PC-9 (cell line): ENCODE measurements at regions not wholly inside any gene's neighbourhood (a gene's known extent, or its start where the extent isn't known, plus 50 kb on each side); places are given as distances from the start of the nearest gene placed in this dataset.

Experiments used
- BruUV-seq: library from RNA; stranded (reverse); fragments of 400-500 nt; replicated peaks from 2 replicates; lab custom pipeline; 2021; lab: Mats Ljungman, UMichigan
- CTCF ChIA-PET: fragments of 300-600 bp; sonication (Branson Sonifier 250); formaldehyde crosslinking; loops from one replicate; lab custom pipeline; 2022; ENCODE audit warnings: antibody characterized with exemption; lab: Charles Lee
- POLR2A ChIA-PET: fragments of 300-600 bp; sonication (Branson Sonifier 250); formaldehyde crosslinking; loops from one replicate; lab custom pipeline; 2022; ENCODE audit warnings: antibody characterized with exemption; ENCODE audit not compliant: unreplicated experiment; lab: Charles Lee
- DNase-seq, 2 experiments: peaks; one replicate each; pipeline versions ENCODE4 v3.0.0 to v3.0.0-alpha.2; 2015 to 2022; ENCODE audit warnings: mixed read lengths in 1 of 2
- H2AFZ ChIP-seq: fragments of 200-600 bp; sonication (generic); 2 replicates; pipeline ENCODE4 v1.8.1; 2017; ENCODE audit warnings: antibody characterized with exemption
- H3F3A ChIP-seq: fragments of 200-600 bp; sonication (generic); 2 replicates; pipeline ENCODE4 v1.8.1; 2017; ENCODE audit warnings: antibody characterized with exemption, mild to moderate bottlenecking, low read depth; ENCODE audit not compliant: insufficient read depth
- H3K27ac ChIP-seq: fragments of 200-600 bp; sonication (generic); 2 replicates; pipeline ENCODE4 v1.6.1; 2016; ENCODE audit warnings: mixed run types
- H3K27me3 ChIP-seq: fragments of 200-600 bp; sonication (generic); 2 replicates; pipeline ENCODE4 v1.6.1; 2016; ENCODE audit warnings: low read depth, mixed run types; ENCODE audit not compliant: insufficient read depth
- H3K36me3 ChIP-seq: fragments of 200-600 bp; sonication (generic); 2 replicates; pipeline ENCODE4 v1.6.1; 2016; ENCODE audit warnings: low read depth, mixed run types
- H3K4me1 ChIP-seq: fragments of 200-600 bp; sonication (generic); replicated peaks from 2 replicates; pipeline ENCODE4 v1.6.1; 2016; ENCODE audit warnings: mixed run types; ENCODE audit not compliant: insufficient read depth
- H3K4me2 ChIP-seq: fragments of 200-600 bp; sonication (generic); 2 replicates; pipeline ENCODE4 v1.6.1; 2017; ENCODE audit warnings: mixed run types
- H3K4me3 ChIP-seq: fragments of 200-600 bp; sonication (generic); 2 replicates; pipeline ENCODE4 v1.6.1; 2016; ENCODE audit warnings: mixed run types
- H3K79me2 ChIP-seq: fragments of 200-600 bp; sonication (generic); 2 replicates; pipeline ENCODE4 v1.6.1; 2017; ENCODE audit warnings: low read depth, mixed run types
- H3K9me2 ChIP-seq: fragments of 200-600 bp; sonication (generic); 2 replicates; pipeline ENCODE4 v1.8.1; 2017; ENCODE audit warnings: mild to moderate bottlenecking; ENCODE audit not compliant: insufficient read depth
- H3K9me3 ChIP-seq: fragments of 200-600 bp; sonication (generic); 2 replicates; pipeline ENCODE4 v1.8.1; 2016; ENCODE audit warnings: low read depth; ENCODE audit not compliant: insufficient read depth
- H4K20me1 ChIP-seq: fragments of 200-600 bp; sonication (generic); 2 replicates; pipeline ENCODE4 v1.8.1; 2017; ENCODE audit not compliant: insufficient read depth
- CTCF ChIP-seq: fragments of 200-600 bp; sonication (generic); conservative IDR thresholded peaks from 2 replicates; pipeline ENCODE4 v1.6.1; 2017; ENCODE audit warnings: mixed run types, antibody characterized with exemption, mild to moderate bottlenecking, moderate library complexity
- EZH2 ChIP-seq: fragments of 200-600 bp; sonication (generic); IDR thresholded peaks from 2 replicates; pipeline ENCODE4 v1.8.0; 2017; ENCODE audit warnings: antibody characterized with exemption, low read depth
- intact Hi-C: fragments of 100-400 bp; cut with micrococcal nuclease; formaldehyde crosslinking; loops from one replicate; pipeline ENCODE4 v1.10.0; 2022; ENCODE audit not compliant: unreplicated experiment

- H4K20me1 ChIP-seq = no peaks in the 10 kb centered on the region
- no peaks in the 10 kb centered on the region for H3K36me3 ChIP-seq
- no peak overlapping the region for H2AFZ ChIP-seq
- no peaks in the 10 kb centered on the region for H3K79me2 ChIP-seq
- intact Hi-C loops = no loop called here
- no TSS peak for BruUV-seq
- no peaks in the 10 kb centered on the region for H3K9me2 ChIP-seq
- ChIA-PET CTCF (no interaction called here), POLR2A (no interaction called here)
- no peaks in the 10 kb centered on the region for H3F3A ChIP-seq
- H3K27ac ChIP-seq = no peak overlapping the region
- H3K4me3 ChIP-seq = no peak overlapping the region
- no peaks in the 10 kb centered on the region for H3K4me1 ChIP-seq
- H3K9me3 ChIP-seq = no peaks in the 10 kb centered on the region
- no peak overlapping the region for H3K4me2 ChIP-seq
- TF ChIP-seq EZH2 (no peak), CTCF (no peak)
- peaks cover 92% of the 10 kb centered on the region for H3K27me3 ChIP-seq
- no peak for DNase-seq
Observed at GRCh38 chr2:240322991-240323390, 112.5 kb upstream of the GPC1 start.

GRCh38 chr2:240323601-240324291 is 111.7 kb upstream of the GPC1 start:
- Histone ChIP-seq H3K79me2 (no peaks in the 10 kb centered on the region), H3K4me2 (no peak overlapping the region), H3K36me3 (no peaks in the 10 kb centered on the region), H3K9me3 (no peaks in the 10 kb centered on the region), H3K4me1 (no peaks in the 10 kb centered on the region), H3F3A (no peaks in the 10 kb centered on the region), H3K4me3 (no peak overlapping the region), H3K27ac (no peak overlapping the region), H2AFZ (no peak overlapping the region), H3K9me2 (no peaks in the 10 kb centered on the region), H3K27me3 (peaks cover 92% of the 10 kb centered on the region), H4K20me1 (no peaks in the 10 kb centered on the region)
- DNase-seq = no peak
- intact Hi-C loops = no loop called here
- no peak for TF ChIP-seq CTCF
- TF ChIP-seq EZH2 = no peak
- no TSS peak for BruUV-seq
- ChIA-PET CTCF (no interaction called here), POLR2A (no interaction called here)

GRCh38 chr2:240324312-240325015 is 111.0 kb upstream of the GPC1 start:
- Histone ChIP-seq H4K20me1 (no peaks in the 10 kb centered on the region), H3K4me1 (no peaks in the 10 kb centered on the region), H2AFZ (no peak overlapping the region), H3K27ac (no peak overlapping the region), H3K79me2 (no peaks in the 10 kb centered on the region), H3K27me3 (peaks cover 92% of the 10 kb centered on the region), H3K36me3 (no peaks in the 10 kb centered on the region), H3K9me3 (no peaks in the 10 kb centered on the region), H3K4me3 (no peak overlapping the region), H3F3A (no peaks in the 10 kb centered on the region), H3K9me2 (no peaks in the 10 kb centered on the region), H3K4me2 (no peak overlapping the region)
- ChIA-PET POLR2A (no interaction called here), CTCF (no interaction called here)
- no peak for DNase-seq
- no TSS peak for BruUV-seq
- TF ChIP-seq EZH2 = no peak
- TF ChIP-seq CTCF = no peak
- intact Hi-C loops = no loop called here
